Gastrocnemius medialis (tissue), 4 donors: ENCODE measurements at regions not wholly inside any gene's neighbourhood (a gene's known extent, or its start where the extent isn't known, plus 50 kb on each side); places are given as distances from the start of the nearest gene placed in this dataset.

ENCODE experiments used
- CTCF ChIP-seq, 5 experiments: fragments of 450-650 bp in 3 of 5; fragments of 200-600 bp in 2 of 5; sonication (generic) in 2 of 5; IDR thresholded peaks in 4 of 5; conservative IDR thresholded peaks in 1 of 5; 1 replicate in 4 of 5; 2 replicates in 1 of 5; pipeline ENCODE4 v1.5.1; 2016 to 2019; ENCODE audit warnings: antibody characterized with exemption in 5 of 5, mild to moderate bottlenecking in 3 of 5, moderate library complexity in 3 of 5
- POLR2A ChIP-seq, 2 donors: fragments of 450-650 bp; IDR thresholded peaks; one replicate each; pipeline ENCODE4 v1.6.1; 2017; ENCODE audit warnings: antibody characterized with exemption in 2 of 2, mild to moderate bottlenecking in 2 of 2, moderate library complexity in 2 of 2

- no peak for TF ChIP-seq POLR2A (IDR thresholded peaks at IDR 0.05)
- TF ChIP-seq CTCF (IDR thresholded peaks at IDR 0.05 in 4 of 5, conservative IDR thresholded peaks at IDR 0.05 in 1 of 5): no peak
Measured at GRCh38 chr20:63079971-63080370, 73.2 kb upstream of the BHLHE23 start.
